ENCODE measurements at regions not wholly inside any gene's neighbourhood (a gene's known extent, or its start where the extent isn't known, plus 50 kb on each side); places are given as distances from the start of the nearest gene placed in this dataset.

GRCh38 chr11:135069063-135069462 is 657.0 kb upstream of the B3GAT1 start:
- Histone ChIP-seq H3K9ac (ENCODE audit: low read length) (no peak overlapping the region), H3K9me2 (ENCODE audit: insufficient read depth) (no peaks in the 10 kb centered on the region), H3K79me2 (ENCODE audit: insufficient read depth, low read length) (no peaks in the 10 kb centered on the region), H3K9me3 (ENCODE audit: control insufficient read depth in 1 of 2, insufficient read depth in 1 of 2, low read depth in 1 of 2, low read length in 2 of 2) (no peaks in the 10 kb centered on the region), H3K4me2 (ENCODE audit: low read length) (no peak overlapping the region), H3K27ac (ENCODE audit: low read depth, low read length) (no peak overlapping the region), H2AFZ (ENCODE audit: low read depth, low read length, poor library complexity, severe bottlenecking) (no peak overlapping the region), H3K27me3 (ENCODE audit: insufficient read depth, low read length) (no peaks in the 10 kb centered on the region; the same call in 1 of the 2 replicates), H4K20me1 (ENCODE audit: insufficient read depth) (no peaks in the 10 kb centered on the region), H3K4me1 (ENCODE audit: control insufficient read depth in 1 of 2, insufficient read depth in 2 of 2, low read length in 2 of 2) (no peaks in the 10 kb centered on the region; a peak in 1 of 4 replicates), H3K4me3 (replicated peaks in 1 of 2; ENCODE audit: low read depth in 1 of 2, low read length in 2 of 2) (no peak overlapping the region), H3K36me3 (ENCODE audit: control insufficient read depth in 1 of 2, insufficient read depth in 2 of 2, low read length in 2 of 2) (no peaks in the 10 kb centered on the region)
- DNase-seq (ENCODE audit: low read depth, low spot score): no peak
- ChIA-PET POLR2A (no interaction called here), RAD21 (ENCODE audit: low non-redundant PET in 1 of 2, low total read pairs in 2 of 2, uncharacterized antibody in 2 of 2, unreplicated experiment in 2 of 2) (no interaction called here), CTCF (no interaction called here)
- TF ChIP-seq POLR2AphosphoS5 (IDR thresholded peaks at IDR 0.05; ENCODE audit: low read depth, low read length) (no peak), FOSL1 (IDR thresholded peaks at IDR 0.05; ENCODE audit: low read depth) (no peak)
- intact Hi-C loops (cut with micrococcal nuclease): no loop called here
- no peak for ATAC-seq
- BruUV-seq (replicated peaks): no TSS peak

- ChIA-PET CTCF (no interaction called here), RAD21 (ENCODE audit: low non-redundant PET in 1 of 2, low total read pairs in 2 of 2, uncharacterized antibody in 2 of 2, unreplicated experiment in 2 of 2) (no interaction called here), POLR2A (no interaction called here)
- no peaks in the 10 kb centered on the region for H3K36me3 ChIP-seq (ENCODE audit: control insufficient read depth in 1 of 2, insufficient read depth in 2 of 2, low read length in 2 of 2)
- no peak overlapping the region for H3K4me3 ChIP-seq (replicated peaks in 1 of 2; ENCODE audit: low read depth in 1 of 2, low read length in 2 of 2)
- H3K27ac ChIP-seq (ENCODE audit: low read depth, low read length): no peak overlapping the region
- H2AFZ ChIP-seq (ENCODE audit: low read depth, low read length, poor library complexity, severe bottlenecking): no peak overlapping the region
- H3K27me3 ChIP-seq (ENCODE audit: insufficient read depth, low read length): no peaks in the 10 kb centered on the region; the same call in 1 of the 2 replicates
- no peak overlapping the region for H3K9ac ChIP-seq (ENCODE audit: low read length)
- H3K4me2 ChIP-seq (ENCODE audit: low read length): no peak overlapping the region
- peaks cover 0 to 8% of the 10 kb centered on the region in 2 experiments; a peak in 2 of 4 replicates for H3K9me3 ChIP-seq (ENCODE audit: control insufficient read depth in 1 of 2, insufficient read depth in 1 of 2, low read depth in 1 of 2, low read length in 2 of 2)
- no peaks in the 10 kb centered on the region for H3K9me2 ChIP-seq (ENCODE audit: insufficient read depth)
- H4K20me1 ChIP-seq (ENCODE audit: insufficient read depth): no peaks in the 10 kb centered on the region
- TF ChIP-seq JUND (IDR thresholded peaks at IDR 0.05) (no peak), EZH2 (IDR thresholded peaks at IDR 0.05) (no peak), SRF (IDR thresholded peaks at IDR 0.05; ENCODE audit: low read depth) (no peak), ZBTB33 (IDR thresholded peaks at IDR 0.05; ENCODE audit: extremely low read depth, insufficient replicate concordance, low read length) (no peak), REST (IDR thresholded peaks at IDR 0.05; ENCODE audit: low read depth) (no peak), FOSL1 (IDR thresholded peaks at IDR 0.05; ENCODE audit: low read depth) (no peak), ZNF274 (IDR thresholded peaks at IDR 0.05; ENCODE audit: low read depth, low read length) (no peak), ATF3 (IDR thresholded peaks at IDR 0.05) (no peak), CEBPB (IDR thresholded peaks at IDR 0.05; ENCODE audit: low read depth) (no peak), SIN3A (IDR thresholded peaks at IDR 0.05; ENCODE audit: low read depth) (no peak), YY1 (IDR thresholded peaks at IDR 0.05; ENCODE audit: extremely low read depth, insufficient replicate concordance, low read depth, low read length) (no peak), POLR2AphosphoS5 (IDR thresholded peaks at IDR 0.05; ENCODE audit: low read depth, low read length) (no peak), ZFX (IDR thresholded peaks at IDR 0.05) (no peak)
- ATAC-seq: no peak
- H3K4me1 ChIP-seq (ENCODE audit: control insufficient read depth in 1 of 2, insufficient read depth in 2 of 2, low read length in 2 of 2): no peaks in the 10 kb centered on the region
- BruUV-seq (replicated peaks): no TSS peak
- no peaks in the 10 kb centered on the region for H3K79me2 ChIP-seq (ENCODE audit: insufficient read depth, low read length)
- intact Hi-C loops (cut with micrococcal nuclease): no loop called here
- DNase-seq (ENCODE audit: low read depth, low spot score): no peak
These were observed 651.0 kb upstream of the B3GAT1 start for GRCh38 chr11:135062994-135063393.

Measured in HCT116 (cell line).